RWPE2 (cell line): ENCODE measurements at regions not wholly inside any gene's neighbourhood (a gene's known extent, or its start where the extent isn't known, plus 50 kb on each side); places are given as distances from the start of the nearest gene placed in this dataset.

ENCODE experiments used
- ATAC-seq: fragments of 200-7000 bp; cut with Tn5 transposase; 3 replicates; pipeline ENCODE4 v1.9.1; 2021; ENCODE audit warnings: low read depth
- DNase-seq: peaks from one replicate; pipeline ENCODE4 v3.0.0-alpha.2; 2020; ENCODE audit warnings: low spot score
- H3K27ac ChIP-seq: fragments of 450-650 bp; 2 replicates; pipeline ENCODE4 v1.5.1; 2017; ENCODE audit warnings: mild to moderate bottlenecking; ENCODE audit not compliant: poor library complexity, severe bottlenecking
- H3K27me3 ChIP-seq: fragments of 250-450 bp; sonication (Bioruptor Pico); 2 replicates; pipeline ENCODE4 v1.5.1; 2021; ENCODE audit warnings: mild to moderate bottlenecking, moderate library complexity; ENCODE audit not compliant: insufficient read depth, poor library complexity, severe bottlenecking
- H3K36me3 ChIP-seq: fragments of 250-450 bp; sonication (Bioruptor Pico); 2 replicates; pipeline ENCODE4 v1.5.1; 2020; ENCODE audit warnings: low read depth, mild to moderate bottlenecking, moderate library complexity
- H3K4me1 ChIP-seq: fragments of 250-450 bp; sonication (Bioruptor Pico); 2 replicates; pipeline ENCODE4 v1.5.1; 2021; ENCODE audit warnings: mild to moderate bottlenecking, moderate library complexity; ENCODE audit not compliant: insufficient read depth, poor library complexity, severe bottlenecking
- H3K4me3 ChIP-seq: fragments of 250-450 bp; sonication (Bioruptor Pico); 2 replicates; pipeline ENCODE4 v1.5.1; 2021; ENCODE audit warnings: mild to moderate bottlenecking, moderate library complexity; ENCODE audit not compliant: severe bottlenecking
- H3K9me3 ChIP-seq: fragments of 250-450 bp; sonication (Bioruptor Pico); 2 replicates; pipeline ENCODE4 v1.5.1; 2021; ENCODE audit warnings: mild to moderate bottlenecking, moderate library complexity; ENCODE audit not compliant: severe bottlenecking
- CTCF ChIP-seq: fragments of 450-650 bp; IDR thresholded peaks from one replicate; pipeline ENCODE4 v1.5.1; 2017; ENCODE audit warnings: mild to moderate bottlenecking, moderate library complexity; ENCODE audit not compliant: poor library complexity, severe bottlenecking

DNA sequence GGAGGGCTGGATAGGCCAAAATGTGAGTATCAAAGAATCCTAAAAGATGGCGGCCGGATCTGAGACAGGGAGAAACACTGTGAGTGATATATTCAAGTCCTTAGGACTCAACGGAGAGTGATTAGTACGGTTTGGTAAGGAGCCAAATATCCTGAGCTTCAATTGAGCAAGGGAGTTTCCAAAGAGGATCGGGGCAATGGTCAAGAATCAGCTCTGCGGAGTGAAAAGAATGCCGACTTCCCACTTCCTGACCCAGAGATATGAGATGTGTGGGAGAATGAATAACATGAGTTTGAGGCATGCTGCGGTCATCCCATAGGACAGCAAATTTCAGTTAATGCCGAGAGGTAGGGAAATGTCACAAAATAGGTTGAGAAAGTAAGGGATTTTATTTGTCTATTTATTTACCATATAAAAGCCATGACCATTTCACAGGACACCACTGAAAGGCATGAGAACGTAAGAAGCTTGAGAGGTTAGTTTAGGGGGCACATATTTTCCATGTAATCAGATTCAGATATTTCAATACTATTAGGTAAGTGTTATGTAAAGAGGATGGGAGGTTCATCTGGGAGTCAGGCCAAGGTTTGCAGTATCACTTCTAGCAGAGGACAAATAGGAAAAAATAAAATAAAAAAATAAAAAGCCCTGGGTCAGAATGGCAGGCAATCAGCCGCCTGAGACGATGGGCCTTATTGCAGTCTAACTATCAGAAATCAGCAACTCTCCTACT lies 165.6 kb downstream of the HGF start:
- no peaks in the 10 kb centered on the region for H3K9me3 ChIP-seq
- H3K4me1 ChIP-seq: peaks cover 6% of the 10 kb centered on the region
- no peaks in the 10 kb centered on the region for H3K27me3 ChIP-seq
- H3K36me3 ChIP-seq: no peaks in the 10 kb centered on the region
- ATAC-seq: no peak
- no peak for TF ChIP-seq CTCF
- no peak overlapping the region for H3K27ac ChIP-seq
- DNase-seq: no peak
- no peak overlapping the region for H3K4me3 ChIP-seq

- no peaks in the 10 kb centered on the region for H3K4me1 ChIP-seq
- DNase-seq: no peak
Observed at GRCh38 chr7:81600608-81601007, 169.2 kb downstream of the HGF start.

GRCh38 chr7:81598951-81599350 lies 170.9 kb downstream of the HGF start:
- Histone ChIP-seq H3K4me1 (no peaks in the 10 kb centered on the region), H3K4me3 (no peak overlapping the region), H3K27ac (no peak overlapping the region), H3K9me3 (no peaks in the 10 kb centered on the region), H3K27me3 (peaks cover 4% of the 10 kb centered on the region), H3K36me3 (no peaks in the 10 kb centered on the region)
- DNase-seq (no peak), ATAC-seq (no peak)
- TF ChIP-seq CTCF: no peak

More at GRCh38 chr7:81600608-81601007, 169.2 kb downstream of the HGF start:
- no peak overlapping the region for H3K27ac ChIP-seq
- no peaks in the 10 kb centered on the region for H3K9me3 ChIP-seq
- no peak overlapping the region for H3K4me3 ChIP-seq
- H3K27me3 ChIP-seq: peaks cover 4% of the 10 kb centered on the region
- TF ChIP-seq CTCF: no peak
- no peak for ATAC-seq
- H3K36me3 ChIP-seq: no peaks in the 10 kb centered on the region

DNA sequence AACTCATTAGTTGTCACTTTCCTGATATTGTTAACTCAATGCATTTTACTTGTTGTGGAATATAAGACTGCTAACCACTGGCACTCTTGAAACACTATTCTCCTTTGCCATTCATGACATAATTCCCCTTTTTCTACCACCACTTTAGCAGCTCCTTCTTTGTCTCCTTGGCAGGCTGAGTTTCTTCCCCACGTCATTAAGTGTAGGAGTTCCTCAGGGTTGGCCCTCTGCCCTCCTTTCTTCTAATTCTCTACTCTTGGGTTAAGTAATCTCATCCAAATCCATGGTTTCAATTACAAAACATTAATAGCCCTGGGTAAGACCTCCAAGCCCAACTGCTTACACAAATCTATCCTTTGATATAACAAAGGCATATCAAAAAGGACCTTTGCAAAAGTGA lies 175.1 kb downstream of the HGF start:
- no peak for DNase-seq

More for the DNA sequence above, 175.1 kb downstream of the HGF start:
- Histone ChIP-seq H3K36me3 (no peaks in the 10 kb centered on the region), H3K27ac (no peak overlapping the region), H3K27me3 (peaks cover 4% of the 10 kb centered on the region), H3K9me3 (no peaks in the 10 kb centered on the region), H3K4me3 (no peak overlapping the region), H3K4me1 (no peaks in the 10 kb centered on the region)
- no peak for TF ChIP-seq CTCF
- ATAC-seq: no peak
